Mononuclear cell (primary cell): ENCODE measurements at regions not wholly inside any gene's neighbourhood (a gene's known extent, or its start where the extent isn't known, plus 50 kb on each side); places are given as distances from the start of the nearest gene placed in this dataset.

Experiments used
- H3K27me3 ChIP-seq: 2 replicates; pipeline ENCODE4 v1.6.0; 2011; ENCODE audit warnings: low read length, control low read depth; ENCODE audit not compliant: insufficient read depth
- H3K4me1 ChIP-seq: 2 replicates; pipeline ENCODE4 v1.5.1; 2011; ENCODE audit warnings: mild to moderate bottlenecking, low read length, control low read depth; ENCODE audit not compliant: insufficient read depth
- H3K4me3 ChIP-seq: 2 replicates; pipeline ENCODE4 v1.5.1; 2011; ENCODE audit warnings: mild to moderate bottlenecking, low read length, moderate library complexity
- H3K9me3 ChIP-seq: 2 replicates; pipeline ENCODE4 v1.5.1; 2011; ENCODE audit warnings: low read depth, mild to moderate bottlenecking, control low read depth, low read length

DNA sequence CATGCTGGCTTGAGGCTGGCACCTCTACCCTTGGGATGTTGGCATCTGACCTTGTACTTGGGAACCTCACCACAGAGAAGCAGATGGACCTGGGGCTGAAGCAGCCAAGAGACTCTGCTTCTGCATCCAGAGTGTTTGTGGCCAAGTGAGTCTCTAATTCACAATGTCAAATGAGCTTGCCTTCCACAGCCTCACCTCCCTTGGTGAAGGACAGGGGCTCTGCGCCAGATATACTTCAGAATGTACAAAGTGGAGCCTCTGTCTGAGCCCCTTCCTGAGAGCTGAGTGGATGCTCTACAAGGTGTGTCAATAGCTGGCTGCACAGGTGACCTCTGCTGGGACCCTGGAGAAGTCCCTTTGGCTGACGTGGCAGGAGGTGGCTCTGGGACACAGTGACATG, 508.9 kb downstream of the CDH26 start:
- Histone ChIP-seq H3K4me3 (no peak overlapping the region), H3K27me3 (peaks cover 2% of the 10 kb centered on the region), H3K9me3 (no peaks in the 10 kb centered on the region), H3K4me1 (no peaks in the 10 kb centered on the region)

DNA sequence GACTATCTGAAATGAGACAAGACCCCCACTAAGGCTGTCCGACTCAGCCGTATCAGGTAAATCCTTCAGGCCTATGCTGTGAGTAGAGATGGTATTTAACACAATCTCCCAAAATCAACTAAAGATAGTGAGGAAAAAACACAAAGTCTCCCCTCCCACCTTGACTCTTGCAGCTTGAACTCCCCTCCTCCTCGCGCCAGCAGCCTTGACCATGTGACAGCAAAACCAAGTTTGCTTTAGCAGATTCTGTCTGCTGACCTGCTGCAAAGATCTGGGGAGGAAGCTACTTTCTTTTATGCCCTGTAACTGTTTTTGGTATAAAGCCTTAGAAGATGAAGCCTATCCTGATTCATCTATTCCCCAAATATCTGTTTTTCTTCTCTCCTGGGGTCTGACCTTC, 509.5 kb downstream of the CDH26 start:
- Histone ChIP-seq H3K4me1 (no peaks in the 10 kb centered on the region), H3K4me3 (no peak overlapping the region), H3K9me3 (no peaks in the 10 kb centered on the region), H3K27me3 (no peaks in the 10 kb centered on the region)

DNA sequence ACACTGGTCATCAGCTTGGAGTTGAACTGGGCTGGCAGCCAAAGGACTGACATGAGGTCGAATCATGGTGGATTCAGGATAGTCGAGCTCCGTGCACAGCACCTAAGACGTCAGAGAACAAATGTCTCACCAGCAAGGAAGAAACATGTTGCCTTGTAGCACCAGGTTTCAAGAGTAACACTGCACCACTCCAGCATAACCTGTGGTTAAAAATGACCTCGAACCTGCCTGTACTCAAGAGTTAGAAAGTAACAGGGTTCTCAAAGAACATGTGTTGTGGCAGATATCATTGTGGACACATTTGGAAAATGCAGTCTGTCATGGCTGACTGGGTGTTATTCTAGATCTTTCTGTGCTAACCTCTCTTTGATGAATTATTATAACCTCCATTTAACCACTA, 511.6 kb downstream of the CDH26 start:
- H3K4me3 ChIP-seq = no peak overlapping the region
- no peaks in the 10 kb centered on the region for H3K4me1 ChIP-seq
- H3K27me3 ChIP-seq = no peaks in the 10 kb centered on the region
- H3K9me3 ChIP-seq = no peaks in the 10 kb centered on the region

DNA sequence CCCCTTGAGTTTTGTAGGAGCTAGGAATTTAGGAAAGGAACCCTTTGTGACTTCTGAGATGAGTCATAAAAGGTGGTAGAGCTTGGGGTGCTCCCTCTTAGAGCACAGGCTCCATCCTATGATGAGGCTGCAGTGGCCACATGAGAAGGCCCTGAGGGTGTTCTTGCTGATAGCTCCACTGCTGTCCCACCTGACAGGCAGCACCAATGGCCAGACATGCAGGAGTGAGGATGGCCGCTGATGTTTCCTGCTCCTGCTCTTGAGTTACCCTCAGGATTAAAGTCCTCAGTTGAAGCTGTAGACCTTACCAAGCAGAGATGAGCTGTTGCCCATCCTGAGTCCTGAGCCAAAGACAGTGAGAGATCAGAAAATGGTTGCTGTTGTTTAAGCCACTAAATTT, 512.1 kb downstream of the CDH26 start:
- no peaks in the 10 kb centered on the region for H3K9me3 ChIP-seq
- no peaks in the 10 kb centered on the region for H3K27me3 ChIP-seq

DNA sequence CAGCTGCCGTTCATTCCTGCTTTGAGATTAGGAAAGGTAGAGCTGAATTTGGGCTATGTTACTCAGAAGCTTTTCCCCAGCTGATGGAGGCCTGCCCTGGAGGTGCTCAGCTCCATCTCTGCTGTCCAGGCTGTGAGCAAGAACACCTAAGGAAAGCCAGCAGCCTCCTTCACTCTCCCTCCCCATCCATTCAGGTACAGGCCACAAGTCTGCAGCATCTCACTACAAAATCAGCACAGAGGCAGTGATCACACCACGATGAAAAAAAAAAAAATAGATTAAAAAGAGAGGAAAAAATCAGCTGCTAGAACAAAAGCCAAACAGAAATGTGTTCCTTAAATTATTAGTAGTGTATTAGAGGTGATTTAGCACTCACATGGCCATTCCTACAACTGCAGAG, 515.0 kb downstream of the CDH26 start:
- H3K4me3 ChIP-seq = no peak overlapping the region
- H3K9me3 ChIP-seq = no peaks in the 10 kb centered on the region
- no peaks in the 10 kb centered on the region for H3K27me3 ChIP-seq
- H3K4me1 ChIP-seq = no peaks in the 10 kb centered on the region

More for the DNA sequence above, 512.1 kb downstream of the CDH26 start:
- no peak overlapping the region for H3K4me3 ChIP-seq
- H3K4me1 ChIP-seq = no peaks in the 10 kb centered on the region

DNA sequence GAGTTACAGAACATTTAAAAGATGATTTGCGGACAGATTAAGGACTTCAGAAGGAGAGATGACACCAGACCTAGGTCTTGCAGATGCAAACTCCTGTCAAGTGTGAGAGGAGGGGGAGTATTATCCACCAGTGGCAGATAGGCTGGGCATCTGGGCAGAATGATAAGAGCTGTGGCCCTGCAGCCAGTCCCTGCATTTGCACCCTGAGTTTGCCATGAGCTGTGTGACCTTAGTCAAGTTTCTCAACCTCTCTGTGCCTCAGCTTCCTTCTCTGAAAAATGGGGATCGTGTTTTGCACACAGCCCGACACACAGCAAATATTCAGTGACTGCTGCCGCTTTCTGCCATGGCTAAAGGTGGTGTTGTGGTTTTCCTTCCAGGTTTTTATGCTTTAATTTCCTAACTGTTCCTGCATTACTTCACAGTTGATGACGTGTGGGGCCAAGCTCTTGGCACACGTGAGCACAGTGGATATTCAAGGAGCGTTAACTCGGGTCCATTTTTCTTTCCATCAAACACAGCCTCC, 516.2 kb downstream of the CDH26 start:
- no peak overlapping the region for H3K4me3 ChIP-seq
- H3K9me3 ChIP-seq = no peaks in the 10 kb centered on the region
- no peaks in the 10 kb centered on the region for H3K4me1 ChIP-seq
- no peaks in the 10 kb centered on the region for H3K27me3 ChIP-seq

DNA sequence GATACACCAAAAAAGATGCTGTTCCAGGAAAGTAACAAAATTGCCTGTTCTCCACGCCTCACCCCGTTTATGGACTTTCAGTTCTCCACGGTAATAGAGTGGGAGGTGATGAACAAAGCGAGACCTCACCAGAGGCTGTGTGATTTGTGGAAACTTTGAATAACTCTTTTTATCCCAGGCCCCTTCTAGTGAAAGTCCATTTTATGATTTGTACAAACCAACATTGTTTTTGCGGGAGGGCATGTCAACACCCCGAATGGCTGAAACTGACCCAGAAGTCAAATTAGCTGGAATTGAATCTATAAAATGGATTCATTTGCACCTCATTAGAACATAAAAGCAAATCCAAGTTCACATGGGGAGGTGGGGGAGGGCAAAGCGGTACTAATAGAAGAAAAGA, 517.8 kb downstream of the CDH26 start:
- H3K4me3 ChIP-seq = no peak overlapping the region
- no peaks in the 10 kb centered on the region for H3K27me3 ChIP-seq
- H3K4me1 ChIP-seq = no peaks in the 10 kb centered on the region
- no peaks in the 10 kb centered on the region for H3K9me3 ChIP-seq

DNA sequence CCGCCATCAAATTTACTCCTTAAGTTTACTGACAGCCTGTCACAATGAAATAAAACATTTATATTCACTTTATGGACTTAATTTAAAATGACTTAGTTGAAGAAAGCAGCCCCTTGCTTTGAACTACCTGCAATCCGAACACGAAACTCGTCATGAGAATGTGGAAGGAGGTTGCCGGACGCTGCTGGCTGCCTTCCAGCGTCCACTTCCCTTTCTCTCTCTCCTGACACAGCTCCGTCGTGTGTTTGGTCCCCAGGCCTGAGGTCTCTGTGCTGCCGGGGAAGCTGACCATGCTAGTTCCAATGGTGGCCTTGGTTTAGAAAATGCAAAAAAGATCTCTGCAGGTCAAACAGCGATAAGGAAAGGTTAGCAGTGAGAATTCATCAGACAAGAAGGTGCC, 519.7 kb downstream of the CDH26 start:
- Histone ChIP-seq H3K9me3 (no peaks in the 10 kb centered on the region), H3K4me3 (no peak overlapping the region), H3K27me3 (no peaks in the 10 kb centered on the region), H3K4me1 (no peaks in the 10 kb centered on the region)

DNA sequence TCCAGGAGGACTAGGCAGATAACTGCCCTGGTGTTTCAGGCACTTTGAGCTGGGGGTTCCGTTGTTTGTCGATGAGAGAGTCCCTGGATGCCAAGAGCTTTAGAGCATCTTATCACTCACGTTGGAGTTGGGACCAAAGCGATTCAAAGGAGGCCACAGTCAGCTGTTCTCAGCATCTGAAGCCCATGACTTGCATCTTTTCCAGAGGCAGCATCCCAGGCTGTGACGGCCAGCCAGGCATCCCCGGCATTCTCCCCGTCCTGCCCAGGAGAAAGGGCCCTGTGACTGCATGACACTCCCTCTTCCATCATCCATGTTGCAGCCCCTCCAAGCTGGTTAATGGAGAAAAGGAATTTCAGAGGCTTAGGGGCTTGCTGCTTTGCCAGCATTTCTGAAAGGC, 520.3 kb downstream of the CDH26 start:
- H3K9me3 ChIP-seq = no peaks in the 10 kb centered on the region
- no peak overlapping the region for H3K4me3 ChIP-seq
- H3K27me3 ChIP-seq = no peaks in the 10 kb centered on the region
- H3K4me1 ChIP-seq = no peaks in the 10 kb centered on the region

DNA sequence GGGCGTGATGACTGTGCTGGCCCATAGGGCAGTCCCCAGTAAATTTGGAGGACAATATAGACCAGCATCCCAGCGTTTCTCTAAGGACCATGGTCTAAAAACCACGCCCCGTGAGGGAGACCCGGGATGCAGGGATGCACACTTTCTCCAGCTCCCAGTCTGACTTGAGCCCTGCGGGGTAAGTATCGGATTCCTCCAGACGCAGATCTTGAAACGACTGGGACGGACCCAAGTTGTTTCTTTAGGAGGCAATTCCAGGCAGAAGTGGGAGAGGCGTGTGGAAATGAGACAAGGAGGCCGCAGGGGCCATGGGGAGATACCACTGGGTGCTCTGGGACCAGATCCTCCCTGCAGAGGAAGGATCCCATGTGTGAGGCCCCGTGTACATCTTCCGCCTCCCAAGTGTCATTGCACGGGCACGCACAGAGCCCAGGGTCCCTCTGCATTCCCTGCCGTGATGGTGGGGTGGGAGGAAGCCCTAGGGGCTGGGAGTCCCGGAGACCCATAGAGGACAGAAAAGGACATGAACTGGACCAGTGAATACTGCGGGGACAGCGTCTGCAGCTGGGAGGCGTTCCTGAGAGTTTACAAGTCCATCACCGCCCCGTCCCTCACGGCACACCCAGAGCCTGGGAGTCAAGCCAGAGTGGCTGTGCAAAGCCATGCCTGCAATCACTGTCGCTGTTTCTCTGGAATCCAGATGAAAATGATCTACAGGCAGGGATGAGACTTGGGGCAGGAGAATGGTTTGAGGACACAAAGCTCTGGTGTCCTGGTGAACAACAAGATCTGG, 522.9 kb downstream of the CDH26 start:
- Histone ChIP-seq H3K4me3 (no peak overlapping the region), H3K27me3 (no peaks in the 10 kb centered on the region), H3K4me1 (no peaks in the 10 kb centered on the region), H3K9me3 (no peaks in the 10 kb centered on the region)

DNA sequence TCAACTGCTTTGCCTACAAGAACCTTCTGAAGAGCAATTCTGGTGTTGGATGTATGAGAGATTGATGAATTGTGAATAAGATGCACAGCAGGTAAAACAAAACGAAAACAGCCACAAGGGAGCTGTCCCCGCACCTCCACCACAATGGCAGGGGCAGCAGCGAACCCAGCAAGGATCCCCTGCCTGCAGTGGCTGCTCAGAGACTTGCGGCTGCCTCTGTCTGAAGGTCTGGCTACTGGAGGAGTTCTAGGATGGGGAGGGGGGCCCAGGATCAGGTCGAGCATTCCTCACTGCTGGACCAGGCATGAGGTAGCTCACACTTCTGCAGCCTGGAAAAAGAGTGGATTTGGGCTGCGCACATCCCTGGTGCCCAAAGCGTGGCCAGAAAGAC, 523.5 kb downstream of the CDH26 start:
- Histone ChIP-seq H3K4me3 (no peak overlapping the region), H3K4me1 (no peaks in the 10 kb centered on the region), H3K9me3 (no peaks in the 10 kb centered on the region), H3K27me3 (no peaks in the 10 kb centered on the region)

DNA sequence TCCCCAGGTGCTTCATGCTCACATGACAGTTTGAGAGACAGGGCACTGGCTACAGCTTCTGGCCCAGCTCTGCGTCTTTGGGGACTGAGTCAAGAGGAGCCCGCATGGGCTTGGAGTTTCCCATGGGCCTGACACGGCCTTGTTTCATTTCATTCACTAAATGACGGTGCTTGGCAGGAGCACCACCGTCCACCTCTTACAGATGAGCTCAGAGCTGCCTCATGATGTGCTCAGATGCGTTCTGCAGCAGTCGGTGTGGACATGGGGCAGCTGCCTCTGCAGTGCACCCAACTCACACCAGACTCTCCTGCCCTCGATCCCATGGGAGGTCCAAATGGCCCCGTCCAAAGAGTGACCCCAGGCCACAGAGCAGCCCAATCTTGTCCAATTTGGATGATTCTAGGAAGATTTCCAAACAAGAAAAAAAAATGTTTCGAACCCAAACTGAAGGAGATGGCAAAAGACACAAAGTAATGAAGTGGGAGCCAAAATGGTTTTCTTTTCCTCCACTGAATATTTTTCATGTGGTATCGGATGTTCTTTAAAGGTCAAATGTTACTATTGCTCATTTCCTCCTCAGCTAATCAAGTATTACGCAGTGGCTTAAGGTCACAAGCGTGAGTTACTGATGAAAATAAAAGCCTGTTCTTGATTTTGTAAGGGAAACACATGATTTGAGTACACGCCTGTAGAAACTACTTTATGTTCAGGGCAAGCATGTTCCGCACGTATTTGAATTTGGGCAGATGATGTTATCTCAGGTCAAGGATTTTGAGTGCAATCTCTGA, 524.2 kb downstream of the CDH26 start:
- Histone ChIP-seq H3K9me3 (no peaks in the 10 kb centered on the region), H3K27me3 (no peaks in the 10 kb centered on the region), H3K4me1 (no peaks in the 10 kb centered on the region), H3K4me3 (no peak overlapping the region)

DNA sequence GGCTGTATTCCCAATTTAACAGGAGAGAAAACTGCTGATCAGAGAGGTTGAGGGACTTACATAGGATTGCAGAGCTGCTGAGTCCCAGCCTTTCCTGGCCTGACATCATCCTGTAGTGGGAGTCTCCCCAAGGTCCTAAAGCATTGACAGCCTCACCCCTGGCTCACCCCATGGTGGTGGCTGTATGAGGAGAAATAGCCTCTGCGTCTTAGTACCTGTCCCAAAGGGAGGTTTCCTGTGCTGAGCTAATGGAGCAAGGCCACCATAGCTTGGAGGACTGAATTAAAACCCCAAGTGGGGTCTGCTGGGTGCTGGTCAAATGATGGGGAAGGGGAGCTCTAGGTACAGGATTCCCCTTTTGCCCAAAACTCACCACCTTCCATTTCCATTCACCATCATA, 525.1 kb downstream of the CDH26 start:
- H3K4me1 ChIP-seq = no peaks in the 10 kb centered on the region
- H3K27me3 ChIP-seq = no peaks in the 10 kb centered on the region
- H3K4me3 ChIP-seq = no peak overlapping the region
- no peaks in the 10 kb centered on the region for H3K9me3 ChIP-seq

DNA sequence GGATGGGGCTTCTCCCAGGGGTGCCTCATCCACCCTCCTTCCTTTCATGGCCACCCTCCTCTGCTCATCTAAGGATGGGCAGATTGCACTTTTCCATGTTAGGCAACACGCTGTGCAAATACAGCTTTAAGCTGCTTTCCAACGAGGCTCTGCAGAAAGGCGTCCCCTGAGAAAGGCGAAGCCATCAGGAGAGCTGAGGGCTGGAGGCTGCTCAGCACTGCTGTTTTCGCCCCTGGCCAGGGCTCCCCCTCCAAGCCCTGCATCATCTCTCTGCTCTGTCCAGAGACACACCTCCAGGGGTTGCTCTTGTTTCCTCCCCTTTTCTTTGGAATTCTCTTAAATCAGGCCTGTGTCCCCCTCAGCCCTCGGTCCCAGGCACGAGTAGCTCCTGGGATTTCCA, 526.1 kb downstream of the CDH26 start:
- Histone ChIP-seq H3K4me1 (no peaks in the 10 kb centered on the region), H3K4me3 (no peak overlapping the region)

DNA sequence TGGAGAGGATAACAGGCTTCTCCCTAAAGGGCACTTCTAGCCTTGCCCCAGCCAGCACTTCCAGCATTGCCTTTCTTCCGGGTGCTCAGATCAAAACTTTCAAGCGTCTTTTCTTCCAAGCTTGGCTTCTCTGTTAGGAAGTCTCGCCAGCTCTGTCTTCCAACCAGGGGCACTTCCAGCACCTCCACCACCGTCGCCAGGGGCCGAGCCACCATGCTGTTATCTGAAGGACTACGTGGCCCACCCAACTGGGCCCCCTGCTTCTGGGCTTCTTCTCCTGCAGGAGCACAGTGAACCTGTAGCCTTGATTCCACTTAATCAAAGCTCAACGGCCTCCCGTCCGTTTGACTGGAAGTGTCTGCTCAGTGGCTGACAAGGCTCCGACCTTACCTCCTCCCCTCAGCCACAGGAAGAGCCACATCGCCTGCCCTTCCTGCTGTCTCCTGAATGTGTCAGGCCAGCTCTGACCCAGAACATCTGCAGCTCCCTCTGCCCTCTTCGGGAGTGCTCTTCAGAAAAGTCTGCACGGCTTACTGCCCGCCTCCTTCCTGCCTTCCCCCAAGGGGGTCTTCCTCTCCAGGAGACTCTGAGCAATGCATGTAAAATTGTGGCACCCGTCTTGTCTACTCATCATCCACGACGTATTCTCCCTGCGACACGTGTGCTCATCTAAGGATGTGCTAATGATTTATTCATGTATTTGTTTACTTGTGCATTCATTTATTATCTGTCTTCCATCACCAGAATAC, 527.0 kb downstream of the CDH26 start:
- no peak overlapping the region for H3K4me3 ChIP-seq
- H3K27me3 ChIP-seq = no peaks in the 10 kb centered on the region
- no peaks in the 10 kb centered on the region for H3K4me1 ChIP-seq
- no peaks in the 10 kb centered on the region for H3K9me3 ChIP-seq

More for the DNA sequence above, 526.1 kb downstream of the CDH26 start:
- no peaks in the 10 kb centered on the region for H3K27me3 ChIP-seq
- H3K9me3 ChIP-seq = no peaks in the 10 kb centered on the region
